Sigmoid colon (tissue), 3 donors: ENCODE measurements at regions not wholly inside any gene's neighbourhood (a gene's known extent, or its start where the extent isn't known, plus 50 kb on each side); places are given as distances from the start of the nearest gene placed in this dataset.

ENCODE experiments used
- CTCF ChIP-seq, 4 experiments: fragments of 450-650 bp in 3 of 4; fragments of 200-600 bp in 1 of 4; IDR thresholded peaks; one replicate each; pipeline ENCODE4 v1.5.1; 2016 to 2019; ENCODE audit warnings: antibody characterized with exemption in 4 of 4, mild to moderate bottlenecking in 3 of 4, moderate library complexity in 2 of 4
- POLR2A ChIP-seq, 2 donors: fragments of 450-650 bp; IDR thresholded peaks; one replicate each; pipeline ENCODE4 v1.6.1; 2016; ENCODE audit warnings: antibody characterized with exemption in 2 of 2, mild to moderate bottlenecking in 2 of 2, moderate library complexity in 2 of 2

GRCh38 chr20:18926965-18927364, 113.4 kb downstream of the SCP2D1 start:
- TF ChIP-seq POLR2A (IDR thresholded peaks at IDR 0.05) (no peak), CTCF (IDR thresholded peaks at IDR 0.05) (no peak)
